Fibroblast of upper back skin (primary cell): ENCODE measurements at regions not wholly inside any gene's neighbourhood (a gene's known extent, or its start where the extent isn't known, plus 50 kb on each side); places are given as distances from the start of the nearest gene placed in this dataset.
"Not testable (repeated sequence)": the region's sequence is repeated elsewhere in the genome, so short reads cannot be mapped to it uniquely, and the experiment has no call there.

ENCODE experiments used
- DNase-seq: peaks from one replicate; pipeline ENCODE4 v3.0.0-alpha.2; 2013

GRCh38 chr2:234553223-234553622 is 56.3 kb upstream of the ARL4C start:
- DNase-seq = not testable (repeated sequence)

- peak; percentile 91 for DNase-seq
Observed at GRCh38 chr2:234550511-234551107, 53.7 kb upstream of the ARL4C start.

- DNase-seq = peak; percentile 38
Observed at GRCh38 chr2:234550056-234550455, 53.2 kb upstream of the ARL4C start.

GRCh38 chr2:234548695-234549420 is 52.0 kb upstream of the ARL4C start:
- peak; percentile 77 for DNase-seq

- DNase-seq = no peak
Observed at GRCh38 chr2:234546770-234547169, 49.9 kb upstream of the ARL4C start.
